IPS-NIHi7 (cell line): ENCODE measurements at regions not wholly inside any gene's neighbourhood (a gene's known extent, or its start where the extent isn't known, plus 50 kb on each side); places are given as distances from the start of the nearest gene placed in this dataset.

Experiments
- DNase-seq: peaks from one replicate; pipeline ENCODE4 v3.0.0; 2012; ENCODE audit warnings: mixed read lengths; ENCODE audit errors: extremely low spot score

- no peak for DNase-seq
Measured at GRCh38 chr5:176733406-176734262, 76.7 kb upstream of the UNC5A start.

DNA sequence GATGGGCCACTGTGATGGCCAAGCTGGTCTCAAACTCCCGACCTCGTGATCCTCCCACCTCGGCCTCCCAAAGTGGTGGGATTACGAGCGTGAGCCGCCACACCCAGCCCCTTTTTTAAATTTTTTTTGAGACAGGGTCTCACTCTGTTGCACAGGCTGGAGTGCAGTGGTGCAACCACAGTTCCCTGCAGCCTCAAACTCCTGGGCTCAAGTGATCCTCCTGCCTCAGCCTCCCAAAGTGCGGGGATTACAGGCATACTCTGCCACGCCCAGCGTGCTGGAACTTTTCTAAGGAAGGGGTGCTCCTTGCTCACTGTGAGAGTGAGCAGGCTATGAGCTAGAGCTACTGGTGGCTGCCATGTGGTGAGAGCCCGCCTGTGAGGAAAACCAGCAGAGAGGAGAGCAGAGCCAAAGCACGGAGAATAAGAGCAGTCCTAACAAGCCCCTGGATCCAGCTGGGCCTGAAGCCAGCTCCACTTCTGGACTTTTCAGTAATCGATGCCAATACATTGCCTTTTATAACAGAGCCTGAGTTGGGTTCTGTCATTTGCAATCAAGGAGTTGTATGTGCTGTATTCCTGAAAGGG lies 75.5 kb upstream of the UNC5A start:
- peak; percentile 1 for DNase-seq

DNA sequence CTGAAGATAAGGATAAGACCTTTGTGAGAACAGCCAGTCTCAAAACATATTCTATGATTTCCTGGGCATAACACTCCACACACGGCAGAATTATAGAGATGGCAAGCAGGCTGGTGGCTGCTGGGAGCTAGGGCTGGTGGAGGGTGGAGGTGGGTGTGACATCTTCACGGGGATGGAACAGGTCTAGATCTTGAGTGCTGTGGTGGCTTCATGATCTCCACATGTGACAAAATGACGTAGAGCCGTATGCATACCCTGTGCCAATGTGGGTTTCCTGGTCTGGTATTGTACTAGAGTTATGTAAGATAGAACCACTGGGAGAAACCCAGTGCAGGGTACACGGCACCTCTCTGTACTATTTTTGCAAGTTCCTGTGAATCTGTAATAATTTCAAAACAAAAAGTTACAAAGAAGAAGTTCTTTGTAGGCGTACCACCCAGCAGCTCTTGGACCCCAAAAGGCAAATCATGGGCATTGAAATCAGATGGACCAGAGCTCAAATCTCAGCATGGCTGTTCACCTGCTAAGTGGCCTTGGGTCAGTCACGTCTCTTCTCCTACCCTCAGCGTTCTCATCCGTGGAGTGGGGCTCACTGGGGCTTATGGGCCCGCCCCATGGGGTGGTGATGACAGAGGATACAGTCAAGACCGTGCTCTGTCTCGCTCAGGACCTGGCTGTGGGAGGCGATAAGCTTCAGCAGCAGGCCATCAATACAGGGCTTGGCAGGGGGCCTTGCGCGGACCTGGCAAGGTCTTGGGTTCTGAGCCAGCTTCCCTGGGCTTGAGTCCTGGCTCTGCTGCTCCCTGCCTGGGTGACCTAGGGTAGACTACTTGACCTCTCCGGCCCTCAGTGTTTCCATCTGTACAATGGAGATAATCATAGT lies 74.7 kb upstream of the UNC5A start:
- DNase-seq = peak; percentile 1

DNA sequence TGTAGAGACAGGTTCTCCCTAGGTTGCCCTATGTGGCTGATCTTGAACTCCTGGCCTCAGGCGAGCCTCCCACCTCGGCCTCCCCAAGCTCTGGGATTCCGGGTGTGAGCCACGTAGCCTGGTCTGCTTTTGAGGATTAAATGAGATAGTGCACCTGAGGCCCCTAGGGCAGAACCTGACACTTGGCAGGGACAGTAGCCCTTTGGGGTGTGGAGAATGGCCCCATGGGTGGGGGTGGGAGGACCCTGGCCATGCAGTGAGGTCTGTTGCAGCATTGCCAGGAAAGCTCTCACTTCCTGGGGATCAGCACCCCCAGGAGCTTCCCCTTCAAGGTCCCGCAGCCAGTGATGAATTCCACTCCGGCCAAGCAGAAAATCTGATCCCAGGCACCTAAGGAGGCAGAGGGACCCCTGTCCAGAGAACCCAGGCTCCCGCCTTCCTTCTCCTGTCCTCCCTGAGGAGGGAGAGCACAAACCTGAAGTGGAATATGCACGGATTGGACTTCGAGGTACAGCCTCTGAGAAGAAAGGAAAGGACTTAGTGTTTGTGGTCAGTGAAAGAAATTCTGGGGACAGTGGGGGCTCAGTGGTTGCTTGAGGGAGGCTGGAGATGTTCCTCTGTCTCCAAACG lies 73.9 kb upstream of the UNC5A start:
- peak; percentile 9 for DNase-seq

GRCh38 chr5:176736931-176737745 lies 73.2 kb upstream of the UNC5A start:
- peak; percentile 15 for DNase-seq

- DNase-seq = peak; percentile 6
Measured at GRCh38 chr5:176737746-176738636, 72.4 kb upstream of the UNC5A start.

- DNase-seq = peak; percentile 5
Measured at GRCh38 chr5:176738637-176739250, 71.6 kb upstream of the UNC5A start.

- peak; percentile 53 for DNase-seq
Measured at GRCh38 chr5:176739461-176740051, 70.8 kb upstream of the UNC5A start.

GRCh38 chr5:176740131-176740701 lies 70.1 kb upstream of the UNC5A start:
- peak; percentile 5 for DNase-seq

DNA sequence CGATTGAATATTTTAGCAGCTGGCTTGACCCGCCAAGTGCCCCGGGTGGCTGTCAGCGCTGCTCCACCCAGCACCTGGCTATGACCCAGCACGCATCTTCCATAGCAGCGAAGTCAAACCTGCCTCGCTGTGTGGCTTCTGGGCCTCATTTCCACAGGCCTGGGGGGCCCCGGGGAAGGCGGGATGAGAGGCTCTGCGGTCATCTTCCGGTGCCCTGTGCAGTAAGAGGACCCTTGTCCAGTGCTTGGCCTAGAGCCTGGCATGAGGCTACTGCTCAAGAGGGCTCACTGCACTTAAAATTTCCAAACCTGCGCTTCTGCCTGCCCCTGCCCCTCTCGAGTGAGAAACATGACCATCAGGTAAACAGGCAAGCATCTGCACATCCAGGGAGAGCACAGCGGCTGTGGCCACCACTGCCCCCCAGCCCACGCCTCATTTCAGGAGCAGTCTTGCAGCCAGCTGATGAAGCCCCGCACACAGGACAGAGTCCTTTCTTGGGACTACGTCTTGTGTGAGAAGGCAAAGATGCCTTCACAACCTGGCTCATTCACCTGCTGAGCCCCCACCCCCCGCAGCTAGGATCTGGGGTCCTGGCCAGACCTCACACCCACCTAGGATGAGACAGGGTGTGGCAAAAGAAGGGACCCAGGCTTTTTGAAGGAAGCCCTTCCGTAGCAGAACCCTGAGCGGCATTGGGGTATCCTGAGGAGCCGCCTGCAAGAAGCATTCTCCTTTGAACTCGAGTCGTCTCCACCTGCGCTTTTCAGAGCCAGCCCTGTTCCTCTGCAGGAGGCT lies 69.5 kb upstream of the UNC5A start:
- peak; percentile 4 for DNase-seq

DNA sequence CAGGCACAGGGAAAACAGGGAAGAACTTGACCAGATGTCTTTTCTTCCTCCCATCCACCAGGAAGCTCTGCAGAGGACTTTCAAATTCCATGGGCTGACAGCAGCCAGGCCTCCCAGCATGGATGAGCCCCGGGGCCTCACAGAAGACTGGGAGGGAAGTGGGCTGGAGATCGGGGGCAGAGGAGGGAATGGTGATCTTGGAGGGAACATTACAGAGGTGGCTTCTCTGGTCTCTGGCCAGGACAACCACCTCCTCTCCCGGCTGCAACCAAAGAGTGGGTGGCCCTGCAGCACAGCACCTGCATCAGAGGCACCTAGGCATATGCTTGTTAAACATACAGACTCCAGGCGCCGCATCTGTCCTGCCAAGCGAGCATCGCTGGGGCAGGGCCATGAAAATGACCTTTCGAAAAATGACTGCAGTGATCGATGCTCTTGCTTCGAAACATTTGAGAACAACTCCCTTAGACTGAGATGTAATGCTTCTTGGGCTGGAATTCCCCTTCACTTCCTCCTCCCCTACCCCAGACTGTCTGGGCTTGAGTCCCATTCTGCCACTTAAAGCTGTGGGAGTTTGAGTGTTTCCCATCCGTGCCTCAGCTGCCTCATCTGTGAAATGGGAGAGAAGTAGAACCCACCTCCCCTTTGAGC lies 68.7 kb upstream of the UNC5A start:
- peak; percentile 16 for DNase-seq

GRCh38 chr5:176742246-176743105 lies 67.9 kb upstream of the UNC5A start:
- DNase-seq = no peak

GRCh38 chr5:176743136-176743861 lies 67.1 kb upstream of the UNC5A start:
- DNase-seq = peak; percentile 44

DNA sequence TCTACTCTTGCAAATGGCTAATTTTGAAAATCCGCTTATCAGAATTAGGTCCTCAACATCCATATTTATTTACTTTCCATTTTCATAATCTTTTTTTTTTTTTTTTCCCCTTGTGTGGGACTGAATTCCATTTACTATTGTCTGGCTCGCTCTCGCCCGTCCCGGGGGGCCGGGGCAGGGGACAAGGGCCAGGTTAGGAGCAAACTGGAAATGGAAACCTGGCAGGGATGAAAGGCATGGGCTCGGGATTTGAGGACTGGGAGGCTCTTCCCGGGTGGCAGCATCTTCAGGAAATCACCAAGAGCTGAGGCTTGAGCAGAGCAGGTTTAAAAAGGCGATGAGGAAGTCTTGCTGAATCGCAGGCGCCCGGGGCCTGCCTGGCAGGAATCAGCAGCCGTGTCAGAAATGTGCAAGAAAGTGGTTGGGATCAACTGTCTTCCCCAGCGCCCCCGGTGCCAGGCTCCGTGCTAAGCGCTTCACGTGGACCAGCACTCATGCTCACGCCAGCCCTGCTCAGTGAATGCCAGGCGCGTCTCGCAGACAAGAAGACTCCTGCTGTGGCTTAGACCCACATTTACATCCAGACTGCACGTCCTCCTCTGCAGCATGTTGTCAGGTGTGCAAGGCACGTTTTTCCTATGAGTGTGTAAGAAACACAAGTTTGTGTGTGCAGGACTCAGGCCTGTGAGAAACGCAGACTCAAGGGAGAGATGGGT lies 66.3 kb upstream of the UNC5A start:
- peak; percentile 11 for DNase-seq

DNA sequence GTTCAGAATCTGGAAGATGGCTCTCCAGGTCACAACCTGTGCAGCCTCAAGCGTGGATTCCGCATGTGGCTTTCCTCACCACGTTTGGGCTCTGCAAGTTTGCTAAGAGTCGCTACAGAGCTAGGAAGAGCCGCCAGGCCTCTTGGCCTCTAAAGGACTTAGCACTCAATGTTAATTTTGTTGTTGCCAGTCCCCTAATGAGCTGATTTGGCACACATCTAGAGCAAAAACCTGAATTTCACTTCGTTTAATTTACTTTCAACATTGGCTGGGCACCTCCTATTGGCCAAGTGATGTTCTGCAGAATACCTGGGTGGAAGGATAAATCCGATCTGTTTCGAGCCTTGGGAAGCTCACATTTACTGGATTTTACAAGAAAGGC lies 65.8 kb upstream of the UNC5A start:
- DNase-seq = peak; percentile 51
